Calu3 (cell line): ENCODE measurements at regions not wholly inside any gene's neighbourhood (a gene's known extent, or its start where the extent isn't known, plus 50 kb on each side); places are given as distances from the start of the nearest gene placed in this dataset.
"Not testable (repeated sequence)": the region's sequence is repeated elsewhere in the genome, so short reads cannot be mapped to it uniquely, and the experiment has no call there.

ENCODE experiments used
- BruUV-seq: library from RNA; stranded (reverse); fragments of 400-500 nt; replicated peaks from 2 replicates; lab custom pipeline; 2021; lab: Mats Ljungman, UMichigan
- CTCF ChIA-PET: fragments of 300-600 bp; sonication (Branson Sonifier 250); formaldehyde crosslinking; loops from one replicate; lab custom pipeline; 2022; ENCODE audit warnings: antibody characterized with exemption; lab: Charles Lee
- DNase-seq: peaks from one replicate; pipeline ENCODE4 v3.0.0; 2022
- H3K27ac Mint-ChIP-seq: one replicate; pipeline ENCODE4 v1.8.0; 2022; ENCODE audit warnings: mixed read lengths; ENCODE audit not compliant: unreplicated experiment
- H3K27me3 Mint-ChIP-seq: one replicate; pipeline ENCODE4 v1.8.0; 2022; ENCODE audit warnings: mixed read lengths; ENCODE audit not compliant: unreplicated experiment
- H3K36me3 Mint-ChIP-seq: one replicate; pipeline ENCODE4 v1.8.0; 2022; ENCODE audit warnings: mild to moderate bottlenecking, moderate library complexity, mixed read lengths; ENCODE audit not compliant: insufficient read depth, unreplicated experiment
- H3K4me1 Mint-ChIP-seq: one replicate; pipeline ENCODE4 v1.8.0; 2022; ENCODE audit warnings: mild to moderate bottlenecking, low read depth, mixed read lengths; ENCODE audit not compliant: unreplicated experiment
- H3K4me3 Mint-ChIP-seq: one replicate; pipeline ENCODE4 v1.8.0; 2022; ENCODE audit warnings: mild to moderate bottlenecking, low read depth, moderate library complexity, mixed read lengths; ENCODE audit not compliant: unreplicated experiment
- H3K9me3 Mint-ChIP-seq: one replicate; pipeline ENCODE4 v1.8.0; 2022; ENCODE audit warnings: low read depth, mixed read lengths; ENCODE audit not compliant: unreplicated experiment
- CTCF ChIP-seq: fragments of 200-600 bp; IDR thresholded peaks from one replicate; pipeline ENCODE4 v1.8.0; 2022; ENCODE audit warnings: antibody characterized with exemption; ENCODE audit not compliant: unreplicated experiment
- intact Hi-C: fragments of 100-400 bp; cut with micrococcal nuclease; formaldehyde crosslinking; loops from one replicate; pipeline ENCODE4 v1.10.0; 2022; ENCODE audit not compliant: unreplicated experiment

- H3K36me3 Mint-ChIP-seq: peaks cover 4% of the 10 kb centered on the region
- CTCF ChIA-PET: interaction anchor here (1.0 kb wide), 2 partner anchors 12 to 66 kb away, joined by 4 read pairs; no protein-coding TSS in a partner anchor
- DNase-seq: peak; percentile 27
- H3K27ac Mint-ChIP-seq: no peak overlapping the region
- H3K9me3 Mint-ChIP-seq: no peaks in the 10 kb centered on the region
- no TSS peak for BruUV-seq
- no peaks in the 10 kb centered on the region for H3K27me3 Mint-ChIP-seq
- peaks cover 17% of the 10 kb centered on the region for H3K4me1 Mint-ChIP-seq
- H3K4me3 Mint-ChIP-seq: no peak overlapping the region
- no peak for TF ChIP-seq CTCF
- intact Hi-C loops: loop anchor here (2.0 kb wide), 1 partner anchor 42 kb away; no protein-coding TSS in a partner anchor
Observed at GRCh38 chr6:109252261-109253041, 129.8 kb downstream of the CD164 start.

GRCh38 chr6:109251839-109252238, 130.4 kb downstream of the CD164 start:
- Mint-ChIP-seq H3K36me3 (peaks cover 4% of the 10 kb centered on the region), H3K27ac (no peak overlapping the region)
- no peak for DNase-seq

GRCh38 chr6:109250544-109251156, 131.6 kb downstream of the CD164 start:
- H3K9me3 Mint-ChIP-seq, H3K27me3 Mint-ChIP-seq, H3K27ac Mint-ChIP-seq, intact Hi-C loops, CTCF ChIA-PET, H3K4me3 Mint-ChIP-seq, DNase-seq, H3K36me3 Mint-ChIP-seq, BruUV-seq: not testable (repeated sequence)
- peaks cover 17% of the 10 kb centered on the region for H3K4me1 Mint-ChIP-seq

More at GRCh38 chr6:109251839-109252238, 130.4 kb downstream of the CD164 start:
- Mint-ChIP-seq H3K4me3 (no peak overlapping the region), H3K9me3 (no peaks in the 10 kb centered on the region), H3K4me1 (peaks cover 17% of the 10 kb centered on the region), H3K27me3 (no peaks in the 10 kb centered on the region)
- TF ChIP-seq CTCF: no peak
- CTCF ChIA-PET: interaction anchor here (0.6 to 1.0 kb wide), 3 partner anchors 13 to 133 kb away, joined by 3 to 4 read pairs (median 3); no protein-coding TSS in a partner anchor
- intact Hi-C loops: loop anchor here (2.0 kb wide), 1 partner anchor 43 kb away; no protein-coding TSS in a partner anchor
- BruUV-seq: no TSS peak

- no peak for TF ChIP-seq CTCF
- no peak overlapping the region for H3K4me3 Mint-ChIP-seq
- CTCF ChIA-PET: interaction anchor here (1.1 kb wide), 1 partner anchor 15 kb away, joined by 4 read pairs; no protein-coding TSS in a partner anchor
- H3K4me1 Mint-ChIP-seq: no peaks in the 10 kb centered on the region
- H3K9me3 Mint-ChIP-seq: no peaks in the 10 kb centered on the region
- BruUV-seq: no TSS peak
- no peak for DNase-seq
- intact Hi-C loops: no loop called here
- H3K36me3 Mint-ChIP-seq: no peaks in the 10 kb centered on the region
- no peaks in the 10 kb centered on the region for H3K27me3 Mint-ChIP-seq
- H3K27ac Mint-ChIP-seq: no peak overlapping the region
Observed at GRCh38 chr6:109243863-109244825, 138.1 kb downstream of the CD164 start.
